A549 (cell line): ENCODE measurements at regions not wholly inside any gene's neighbourhood (a gene's known extent, or its start where the extent isn't known, plus 50 kb on each side); places are given as distances from the start of the nearest gene placed in this dataset.

Experiments used
- ATAC-seq, 2 experiments: fragments of 200-7000 bp in 1 of 2; fragments of >200 bp in 1 of 2; cut with Nextera tagmentation in 1 of 2; cut with Tn5 transposase in 1 of 2; 3 replicates each; pipeline versions ENCODE4 v1.8.0 to v1.9.1; 2018 to 2020; ENCODE audit warnings: mild to moderate bottlenecking in 1 of 2, moderate library complexity in 1 of 2
- CTCF ChIA-PET: fragments of 300-600 bp; sonication (Branson Sonifier 250); formaldehyde crosslinking; extraction: SDS; loops from one replicate; lab custom pipeline; 2021; ENCODE audit warnings: antibody characterized with exemption, inconsistent platforms; lab: Yijun Ruan, JAX
- POLR2A ChIA-PET: fragments of 350-600 bp; formaldehyde crosslinking; extraction: SDS; loops from one replicate; lab custom pipeline; 2021; ENCODE audit warnings: antibody characterized with exemption, inconsistent platforms; lab: Yijun Ruan, JAX
- DNase-seq, 2 experiments: peaks; one replicate each; pipeline versions ENCODE4 v3.0.0 to v3.0.0-alpha.2; 2011 to 2016; ENCODE audit warnings: low read depth in 1 of 2, low spot score in 1 of 2
- FAIRE-seq: peaks from 2 replicates; lab custom pipeline; 2011; peaks lifted over from hg19 to GRCh38; lab: Jason Lieb, UNC
- H3K27ac ChIP-seq, 2 experiments: fragments of >200 bp; sonication (Bioruptor Twin); formaldehyde crosslinking; 3 replicates each; pipeline ENCODE4 v1.5.1; 2016 to 2017
- H3K4me1 ChIP-seq: fragments of >200 bp; sonication (Bioruptor Twin); formaldehyde crosslinking; 3 replicates; pipeline ENCODE4 v1.6.1; 2016
- H3K4me2 ChIP-seq: fragments of >200 bp; sonication (Bioruptor Twin); formaldehyde crosslinking; 3 replicates; pipeline ENCODE4 v1.6.1; 2016
- H3K4me3 ChIP-seq: fragments of >200 bp; sonication (Bioruptor Twin); formaldehyde crosslinking; 3 replicates; pipeline ENCODE4 v1.5.1; 2016
- H3K9me3 ChIP-seq: fragments of >200 bp; sonication (Bioruptor Twin); formaldehyde crosslinking; 3 replicates; pipeline ENCODE4 v1.6.1; 2016
- CBX2 ChIP-seq: fragments of 200-600 bp; sonication (generic); IDR thresholded peaks from 2 replicates; pipeline ENCODE4 v1.6.1; 2016; ENCODE audit warnings: low read depth, mild to moderate bottlenecking, borderline replicate concordance
- CEBPB ChIP-seq, 2 experiments: fragments of >200 bp in 1 of 2; sonication (Bioruptor Twin) in 1 of 2; formaldehyde crosslinking in 1 of 2; IDR thresholded peaks; 2 replicates each; pipeline ENCODE4 v1.6.1; 2012 to 2016
- ESRRA ChIP-seq: fragments of 150-350 bp; IDR thresholded peaks from 2 replicates; pipeline ENCODE4 v1.6.1; 2014; ENCODE audit warnings: mild to moderate bottlenecking, low read length, borderline replicate concordance
- GATA3 ChIP-seq: IDR thresholded peaks from 2 replicates; pipeline ENCODE4 v1.6.1; 2012; ENCODE audit warnings: borderline replicate concordance
- HMGXB4 ChIP-seq: fragments of 250-450 bp; sonication (Bioruptor Pico); IDR thresholded peaks from 2 replicates; pipeline ENCODE4 v1.5.0; 2021; ENCODE audit warnings: mild to moderate bottlenecking, moderate library complexity, borderline replicate concordance
- HOXA7 ChIP-seq: fragments of 250-450 bp; sonication (Bioruptor Pico); IDR thresholded peaks from 2 replicates; pipeline ENCODE4 v1.5.0; 2020; ENCODE audit warnings: mild to moderate bottlenecking, moderate library complexity
- KDM1A ChIP-seq: fragments of 200-600 bp; sonication (generic); IDR thresholded peaks from 2 replicates; pipeline ENCODE4 v1.6.1; 2016; ENCODE audit warnings: low read depth, mild to moderate bottlenecking
- KDM5A ChIP-seq: fragments of 200-600 bp; sonication (generic); IDR thresholded peaks from 2 replicates; pipeline ENCODE4 v1.6.1; 2016; ENCODE audit warnings: antibody characterized with exemption, mild to moderate bottlenecking
- MAFK ChIP-seq: fragments of 450-650 bp; IDR thresholded peaks from 2 replicates; pipeline ENCODE4 v1.6.1; 2014; ENCODE audit not compliant: partially characterized antibody
- MAZ ChIP-seq: fragments of 150-350 bp; IDR thresholded peaks from 2 replicates; pipeline ENCODE4 v1.6.1; 2014; ENCODE audit warnings: antibody characterized with exemption, low read depth, low read length, borderline replicate concordance
- NFE2L2 ChIP-seq: fragments of 150-350 bp; conservative IDR thresholded peaks from 2 replicates; pipeline ENCODE4 v1.6.1; 2014; ENCODE audit warnings: low read length
- NPAS2 ChIP-seq: fragments of 250-450 bp; sonication (Bioruptor Pico); IDR thresholded peaks from 2 replicates; pipeline ENCODE4 v1.8.0; 2022; ENCODE audit warnings: mild to moderate bottlenecking, moderate library complexity, borderline replicate concordance
- POLR2A ChIP-seq: IDR thresholded peaks from 2 replicates; pipeline ENCODE4 v1.6.1; 2012; ENCODE audit warnings: mild to moderate bottlenecking, low read length
- REST ChIP-seq: fragments of 200-600 bp; sonication (generic); IDR thresholded peaks from 2 replicates; pipeline ENCODE4 v1.6.1; 2016; ENCODE audit warnings: antibody characterized with exemption, mild to moderate bottlenecking, moderate library complexity
- TFCP2L1 ChIP-seq: fragments of 250-450 bp; sonication (Bioruptor Pico); IDR thresholded peaks from 2 replicates; pipeline ENCODE4 v1.5.0; 2021; ENCODE audit warnings: mild to moderate bottlenecking
- TP53 ChIP-seq: fragments of 250-450 bp; sonication (Bioruptor Pico); IDR thresholded peaks from 2 replicates; pipeline ENCODE4 v1.5.0; 2021; ENCODE audit warnings: mild to moderate bottlenecking, moderate library complexity
- WGBS: methylation state at CpG from one replicate; pipeline ENCODE4 v1.1.6; 2017; ENCODE audit errors: missing lambda C conversion rate; 5-methylcytosine and 5-hydroxymethylcytosine counted together

- CTCF ChIA-PET, result no interaction called here
- 44% methylated on average over 2 of the region's 2 CpGs for WGBS
- Histone ChIP-seq H3K27ac (no peak overlapping the region), H3K9me3 (peaks cover 9% of the 10 kb centered on the region; the same call in 2 of the 3 replicates), H3K4me2 (no peak overlapping the region), H3K4me1 (no peaks in the 10 kb centered on the region), H3K4me3 (no peak overlapping the region)
- no peak for TF ChIP-seq NFE2L2
- TF ChIP-seq CEBPB (IDR thresholded peaks at IDR 0.05), result peak; percentile 48 to 65; a peak in 3 of 4 replicates
- TF ChIP-seq HMGXB4 (CRISPR knock-in tag), result no peak
- no peak for TF ChIP-seq NPAS2 (CRISPR knock-in tag)
- no peak for TF ChIP-seq TFCP2L1 (CRISPR knock-in tag)
- no peak for TF ChIP-seq POLR2A
- POLR2A ChIA-PET, result no interaction called here
- no peak for FAIRE-seq
- no peak for DNase-seq
- ATAC-seq, result no peak
These were observed 224.5 kb upstream of the FOXG1 start for GRCh38 chr14:28542040-28542439.

GRCh38 chr14:28565345-28565744, 201.2 kb upstream of the FOXG1 start:
- no peaks in the 10 kb centered on the region for H3K9me3 ChIP-seq
- no peak overlapping the region for H3K4me2 ChIP-seq
- ATAC-seq (no peak), DNase-seq (no peak), FAIRE-seq (no peak)
- ChIA-PET POLR2A (no interaction called here), CTCF (no interaction called here)
- no peak overlapping the region for H3K27ac ChIP-seq
- 0 out of 3 replicates have a peak, but pooled peaks cover under 1% of the 10 kb centered on the region for H3K4me1 ChIP-seq
- TF ChIP-seq CEBPB (IDR thresholded peaks at IDR 0.05), result no peak
- TF ChIP-seq ESRRA, result no peak
- no peak for TF ChIP-seq CBX2
- TF ChIP-seq TFCP2L1 (CRISPR knock-in tag), result no peak
- no peak for TF ChIP-seq HMGXB4 (CRISPR knock-in tag)
- TF ChIP-seq TP53 (CRISPR knock-in tag), result no peak
- no peak for TF ChIP-seq KDM1A
- no peak for TF ChIP-seq GATA3
- no peak for TF ChIP-seq MAZ
- no peak for TF ChIP-seq KDM5A
- TF ChIP-seq HOXA7, result no peak
- no peak for TF ChIP-seq MAFK
- no peak for TF ChIP-seq NPAS2 (CRISPR knock-in tag)
- TF ChIP-seq REST, result no peak
- TF ChIP-seq, all 56 proteins: peak for 0
- no peak overlapping the region for H3K4me3 ChIP-seq

- 5% methylated on average over 1 of the region's 1 CpG for WGBS
- CTCF ChIA-PET, result no interaction called here
- POLR2A ChIA-PET, result no interaction called here
- Histone ChIP-seq H3K4me1 (0 out of 3 replicates have a peak, but pooled peaks cover 3% of the 10 kb centered on the region), H3K4me2 (no peak overlapping the region), H3K4me3 (no peak overlapping the region), H3K27ac (no peak overlapping the region), H3K9me3 (peaks cover 16% of the 10 kb centered on the region; the same call in 2 of the 3 replicates)
- no peak for DNase-seq
- ATAC-seq, result no peak
- FAIRE-seq, result peak; percentile 61
- no peak for TF ChIP-seq MAZ
These were observed 196.2 kb upstream of the FOXG1 start for GRCh38 chr14:28570391-28570790.
